IMR-90 (cell line): ENCODE measurements at regions not wholly inside any gene's neighbourhood (a gene's known extent, or its start where the extent isn't known, plus 50 kb on each side); places are given as distances from the start of the nearest gene placed in this dataset.

Experiments used
- ATAC-seq: fragments of 200-7000 bp; cut with Tn5 transposase; 2 replicates; pipeline ENCODE4 v1.9.1; 2020; ENCODE audit warnings: low read depth, mild to moderate bottlenecking, moderate library complexity
- BruUV-seq: library from RNA; stranded (reverse); fragments of 400-500 nt; replicated peaks from 2 replicates; lab custom pipeline; 2021; lab: Mats Ljungman, UMichigan
- CTCF ChIA-PET: fragments of 300-600 bp; formaldehyde crosslinking; extraction: SDS; loops from one replicate; lab custom pipeline; 2021; ENCODE audit warnings: antibody characterized with exemption; lab: Yijun Ruan, JAX
- POLR2A ChIA-PET: fragments of 300-600 bp; sonication (Branson Sonifier 250); formaldehyde crosslinking; loops from one replicate; lab custom pipeline; 2022; ENCODE audit warnings: antibody characterized with exemption; ENCODE audit not compliant: unreplicated experiment; lab: Charles Lee
- DNase-seq: peaks from one replicate; pipeline ENCODE4 v3.0.0; 2013
- H2AFZ ChIP-seq: replicated peaks from 2 replicates; pipeline ENCODE3; 2013; ENCODE audit warnings: low read length, mild to moderate bottlenecking; ENCODE audit not compliant: poor library complexity
- H2AK5ac ChIP-seq: 2 replicates; pipeline ENCODE4 v1.6.1; 2013; ENCODE audit warnings: low read depth, low read length, inconsistent platforms
- H2AK9ac ChIP-seq: replicated peaks from 2 replicates; pipeline ENCODE3; 2013; ENCODE audit warnings: mild to moderate bottlenecking, low read depth, low read length, moderate library complexity; ENCODE audit not compliant: poor library complexity
- H2BK120ac ChIP-seq: 2 replicates; pipeline ENCODE4 v1.6.1; 2013; ENCODE audit warnings: low read depth, low read length, inconsistent platforms
- H2BK15ac ChIP-seq: 3 replicates; pipeline ENCODE4 v1.6.1; 2013; ENCODE audit warnings: low read depth, low read length, inconsistent platforms
- H2BK20ac ChIP-seq: 2 replicates; pipeline ENCODE4 v1.6.1; 2013; ENCODE audit warnings: low read depth, mild to moderate bottlenecking, inconsistent platforms, low read length, moderate library complexity
- H2BK5ac ChIP-seq: 2 replicates; pipeline ENCODE4 v1.6.1; 2013; ENCODE audit warnings: mild to moderate bottlenecking, low read depth, low read length, inconsistent platforms; ENCODE audit not compliant: poor library complexity, severe bottlenecking
- H3K14ac ChIP-seq: replicated peaks from 2 replicates; pipeline ENCODE4 v1.6.1; 2013; ENCODE audit warnings: low read depth, low read length, inconsistent platforms
- H3K18ac ChIP-seq: 2 replicates; pipeline ENCODE4 v1.6.1; 2013; ENCODE audit warnings: low read depth, low read length, control low read depth
- H3K23ac ChIP-seq: 2 replicates; pipeline ENCODE4 v1.6.1; 2013; ENCODE audit warnings: low read depth, low read length, inconsistent platforms
- H3K27ac ChIP-seq: 2 replicates; pipeline ENCODE4 v1.5.1; 2013; ENCODE audit warnings: mild to moderate bottlenecking, control low read depth, low read length; ENCODE audit not compliant: insufficient read depth
- H3K27me3 ChIP-seq: 2 replicates; pipeline ENCODE4 v1.6.1; 2013; ENCODE audit warnings: low read length; ENCODE audit not compliant: control insufficient read depth, insufficient read depth
- H3K36me3 ChIP-seq: 2 replicates; pipeline ENCODE4 v1.6.1; 2013; ENCODE audit warnings: low read length, mixed read lengths; ENCODE audit not compliant: control insufficient read depth, insufficient read depth
- H3K4ac ChIP-seq: 2 replicates; pipeline ENCODE4 v1.6.1; 2013; ENCODE audit warnings: low read depth, low read length, inconsistent platforms
- H3K4me1 ChIP-seq: 2 replicates; pipeline ENCODE4 v1.6.1; 2013; ENCODE audit warnings: low read length, mixed read lengths; ENCODE audit not compliant: control insufficient read depth, insufficient read depth
- H3K4me2 ChIP-seq: 2 replicates; pipeline ENCODE4 v1.6.1; 2013; ENCODE audit warnings: low read depth, mild to moderate bottlenecking, control low read depth, low read length, moderate library complexity
- H3K4me3 ChIP-seq: 2 replicates; pipeline ENCODE4 v1.5.1; 2013; ENCODE audit warnings: low read depth, mild to moderate bottlenecking, control low read depth, low read length, moderate library complexity; ENCODE audit not compliant: insufficient read depth
- H3K56ac ChIP-seq: 2 replicates; pipeline ENCODE4 v1.6.1; 2013; ENCODE audit warnings: low read length, inconsistent platforms; ENCODE audit not compliant: insufficient read depth; ENCODE audit errors: extremely low read depth
- H3K79me1 ChIP-seq, 2 experiments: 2 replicates each; pipeline ENCODE4 v1.6.1; 2013; ENCODE audit warnings: low read length in 2 of 2, inconsistent platforms in 1 of 2, low read depth in 1 of 2
- H3K9ac ChIP-seq: 2 replicates; pipeline ENCODE4 v1.6.1; 2013; ENCODE audit warnings: low read depth, low read length, control low read depth
- H3K9me1 ChIP-seq: 2 replicates; pipeline ENCODE4 v1.6.1; 2013; ENCODE audit warnings: low read length, inconsistent platforms; ENCODE audit not compliant: insufficient read depth
- H3K9me3 ChIP-seq: 2 replicates; pipeline ENCODE4 v1.6.1; 2013; ENCODE audit warnings: low read length; ENCODE audit not compliant: control insufficient read depth, insufficient read depth
- H4K20me1 ChIP-seq: 2 replicates; pipeline ENCODE4 v1.6.1; 2013; ENCODE audit warnings: low read length, inconsistent platforms; ENCODE audit not compliant: insufficient read depth
- H4K5ac ChIP-seq: 2 replicates; pipeline ENCODE4 v1.6.1; 2013; ENCODE audit warnings: mild to moderate bottlenecking, low read depth, low read length, control low read depth
- H4K8ac ChIP-seq, 2 experiments: 2 replicates each; pipeline ENCODE4 v1.6.1; 2013; ENCODE audit warnings: low read depth in 2 of 2, low read length in 2 of 2, control low read depth in 1 of 2, inconsistent platforms in 1 of 2
- H4K91ac ChIP-seq: 2 replicates; pipeline ENCODE4 v1.6.1; 2013; ENCODE audit warnings: low read depth, low read length, inconsistent platforms; ENCODE audit not compliant: insufficient read depth
- BHLHE40 ChIP-seq: fragments of 150-350 bp; IDR thresholded peaks from 2 replicates; pipeline ENCODE4 v1.6.1; 2016; ENCODE audit warnings: mild to moderate bottlenecking, low read depth, low read length
- CEBPB ChIP-seq: IDR thresholded peaks from 2 replicates; pipeline ENCODE4 v1.6.1; 2012; ENCODE audit warnings: low read depth, low read length, improper control_type of control experiment
- CHD1 ChIP-seq: IDR thresholded peaks from 2 replicates; pipeline ENCODE4 v1.6.1; 2012; ENCODE audit warnings: low read depth, low read length, improper control_type of control experiment
- ELK1 ChIP-seq: fragments of 150-350 bp; IDR thresholded peaks from 2 replicates; pipeline ENCODE4 v1.6.1; 2016; ENCODE audit warnings: low read depth, mild to moderate bottlenecking, low read length, moderate library complexity, borderline replicate concordance
- FOS ChIP-seq: fragments of 150-350 bp; IDR thresholded peaks from 2 replicates; pipeline ENCODE4 v1.6.1; 2016; ENCODE audit warnings: low read depth, low read length
- MAFK ChIP-seq: IDR thresholded peaks from 2 replicates; pipeline ENCODE4 v1.6.1; 2012; ENCODE audit warnings: low read depth, low read length, improper control_type of control experiment
- MAZ ChIP-seq: IDR thresholded peaks from 2 replicates; pipeline ENCODE4 v1.6.1; 2012; ENCODE audit warnings: low read depth, mild to moderate bottlenecking, low read length, improper control_type of control experiment, moderate library complexity, borderline replicate concordance
- MXI1 ChIP-seq: IDR thresholded peaks from 2 replicates; pipeline ENCODE4 v1.6.1; 2012; ENCODE audit warnings: low read depth, mild to moderate bottlenecking, low read length, moderate library complexity, borderline replicate concordance
- NFE2L2 ChIP-seq: fragments of 150-350 bp; IDR thresholded peaks from 2 replicates; pipeline ENCODE4 v1.6.1; 2016; ENCODE audit warnings: low read depth, mild to moderate bottlenecking, low read length
- POLR2A ChIP-seq: IDR thresholded peaks from 2 replicates; pipeline ENCODE4 v1.6.1; 2012; ENCODE audit warnings: mild to moderate bottlenecking, low read depth, low read length
- RAD21 ChIP-seq: IDR thresholded peaks from 2 replicates; pipeline ENCODE4 v1.6.1; 2012; ENCODE audit warnings: low read length, improper control_type of control experiment
- RCOR1 ChIP-seq: IDR thresholded peaks from 2 replicates; pipeline ENCODE4 v1.6.1; 2012; ENCODE audit warnings: mild to moderate bottlenecking, low read length, improper control_type of control experiment; ENCODE audit not compliant: insufficient replicate concordance
- RFX5 ChIP-seq: IDR thresholded peaks from 2 replicates; pipeline ENCODE4 v1.8.0; 2012; ENCODE audit warnings: low read depth, mild to moderate bottlenecking, low read length, moderate library complexity
- SMC3 ChIP-seq: fragments of 150-350 bp; IDR thresholded peaks from 2 replicates; pipeline ENCODE4 v1.6.1; 2016; ENCODE audit warnings: low read depth, mild to moderate bottlenecking, antibody characterized with exemption, low read length, moderate library complexity
- USF2 ChIP-seq: fragments of 150-350 bp; IDR thresholded peaks from 2 replicates; pipeline ENCODE4 v1.6.1; 2017; ENCODE audit warnings: mild to moderate bottlenecking, antibody characterized with exemption, low read length, low read depth
- WGBS, 2 experiments: methylation state at CpG; one replicate each; pipeline versions ENCODE4 v1.1.5 to v1.1.7; 2013; ENCODE audit warnings: missing lambda C conversion rate in 2 of 2; ENCODE audit not compliant: insufficient read length in 1 of 2; ENCODE audit errors: extremely low coverage in 2 of 2; 5-methylcytosine and 5-hydroxymethylcytosine counted together
- dilution Hi-C: fragments of 300-500 bp; cut with HindIII; formaldehyde crosslinking; loops from one replicate; pipeline ENCODE4 v1.14.3; 2018; ENCODE audit warnings: low sequenced_read_pairs; ENCODE audit not compliant: unreplicated experiment
- in situ Hi-C: fragments of 300-500 bp; cut with MboI; formaldehyde crosslinking; loops from 3 replicates; pipeline ENCODE4 v1.14.3; 2019; ENCODE audit warnings: low sequenced_read_pairs, inconsistent platforms, mixed read lengths
- intact Hi-C: fragments of 100-400 bp; cut with micrococcal nuclease; formaldehyde crosslinking; loops from 2 replicates; pipeline ENCODE4 v1.10.0; 2022
- TF ChIP-seq, protein P1 (sequence below): conservative IDR thresholded peaks from 2 replicates; pipeline ENCODE4 v1.5.1; 2012; ENCODE audit warnings: mild to moderate bottlenecking, low read depth, low read length, improper control_type of control experiment

- WGBS, 2 experiments, result no CpG with 5 or more reads among the region's 2 CpGs
- H3K4me3 ChIP-seq, result no peak overlapping the region
- DNase-seq (peak; percentile 75), ATAC-seq (peak; percentile 72)
- in situ Hi-C loops (no loop called here), intact Hi-C loops (no loop called here), dilution Hi-C loops (no loop called here)
- H3K14ac ChIP-seq, result peak overlapping the region; percentile 25; the same call in 1 of the 2 replicates
- H3K18ac ChIP-seq, result no peak overlapping the region
- BruUV-seq, result no TSS peak
- H3K9ac ChIP-seq, result no peak overlapping the region
- no peak overlapping the region for H4K8ac ChIP-seq
- TF ChIP-seq POLR2A, result no peak
- TF ChIP-seq NFE2L2, result no peak
- TF ChIP-seq, protein P1, sequence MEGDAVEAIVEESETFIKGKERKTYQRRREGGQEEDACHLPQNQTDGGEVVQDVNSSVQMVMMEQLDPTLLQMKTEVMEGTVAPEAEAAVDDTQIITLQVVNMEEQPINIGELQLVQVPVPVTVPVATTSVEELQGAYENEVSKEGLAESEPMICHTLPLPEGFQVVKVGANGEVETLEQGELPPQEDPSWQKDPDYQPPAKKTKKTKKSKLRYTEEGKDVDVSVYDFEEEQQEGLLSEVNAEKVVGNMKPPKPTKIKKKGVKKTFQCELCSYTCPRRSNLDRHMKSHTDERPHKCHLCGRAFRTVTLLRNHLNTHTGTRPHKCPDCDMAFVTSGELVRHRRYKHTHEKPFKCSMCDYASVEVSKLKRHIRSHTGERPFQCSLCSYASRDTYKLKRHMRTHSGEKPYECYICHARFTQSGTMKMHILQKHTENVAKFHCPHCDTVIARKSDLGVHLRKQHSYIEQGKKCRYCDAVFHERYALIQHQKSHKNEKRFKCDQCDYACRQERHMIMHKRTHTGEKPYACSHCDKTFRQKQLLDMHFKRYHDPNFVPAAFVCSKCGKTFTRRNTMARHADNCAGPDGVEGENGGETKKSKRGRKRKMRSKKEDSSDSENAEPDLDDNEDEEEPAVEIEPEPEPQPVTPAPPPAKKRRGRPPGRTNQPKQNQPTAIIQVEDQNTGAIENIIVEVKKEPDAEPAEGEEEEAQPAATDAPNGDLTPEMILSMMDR, result peak; percentile 47
- no peak for TF ChIP-seq MAFK
- TF ChIP-seq CHD1, result no peak
- TF ChIP-seq BHLHE40, result no peak
- peak; percentile 26; the same call in 1 of the 2 replicates for TF ChIP-seq SMC3
- TF ChIP-seq RFX5, result no peak
- no peak for TF ChIP-seq FOS
- peak; percentile 41 for TF ChIP-seq RAD21
- TF ChIP-seq ELK1, result no peak
- no peak for TF ChIP-seq MXI1
- no peak for TF ChIP-seq RCOR1
- no peak for TF ChIP-seq USF2
- TF ChIP-seq CEBPB, result peak; percentile 20; the same call in 1 of the 2 replicates
- TF ChIP-seq MAZ, result no peak
- no peak overlapping the region for H4K5ac ChIP-seq
- peak overlapping the region; percentile 34; the same call in 1 of the 2 replicates for H2BK120ac ChIP-seq
- peak overlapping the region; percentile 62; the same call in 1 of the 2 replicates for H2BK20ac ChIP-seq
- CTCF ChIA-PET, result interaction anchor here (0.6 to 0.8 kb wide), 2 partner anchors 302 to 648 kb away, joined by 3 to 4 read pairs; no protein-coding TSS in a partner anchor
- no peak overlapping the region for H3K23ac ChIP-seq
- no peaks in the 10 kb centered on the region for H3K9me3 ChIP-seq
- H4K20me1 ChIP-seq, result no peaks in the 10 kb centered on the region
- no peaks in the 10 kb centered on the region for H3K9me1 ChIP-seq
- H2AK9ac ChIP-seq, result no peak overlapping the region
- no peaks in the 10 kb centered on the region for H3K79me1 ChIP-seq
- H3K27ac ChIP-seq, result no peak overlapping the region
- peak overlapping the region; percentile 29 for H2BK5ac ChIP-seq
- H3K56ac ChIP-seq, result no peak overlapping the region
- H4K91ac ChIP-seq, result no peak overlapping the region
- no peak overlapping the region for H2BK15ac ChIP-seq
- no peak overlapping the region for H2AK5ac ChIP-seq
- no peaks in the 10 kb centered on the region for H3K27me3 ChIP-seq
- POLR2A ChIA-PET, result no interaction called here
- H2AFZ ChIP-seq, result no peak overlapping the region
- H3K4ac ChIP-seq, result no peak overlapping the region
- no peak overlapping the region for H3K4me2 ChIP-seq
- H3K4me1 ChIP-seq, result no peaks in the 10 kb centered on the region
- H3K36me3 ChIP-seq, result no peaks in the 10 kb centered on the region
These were observed 358.5 kb upstream of the PMFBP1 start for GRCh38 chr16:72530434-72530833.
